GM19043 (cell line): ENCODE measurements at regions not wholly inside any gene's neighbourhood (a gene's known extent, or its start where the extent isn't known, plus 50 kb on each side); places are given as distances from the start of the nearest gene placed in this dataset.

ENCODE experiments used
- ATAC-seq: cut with Tn5 transposase; IDR thresholded peaks from one replicate; pipeline ENCODE4 v1.9.1; 2021; ENCODE audit warnings: low read depth; ENCODE audit not compliant: unreplicated experiment

DNA sequence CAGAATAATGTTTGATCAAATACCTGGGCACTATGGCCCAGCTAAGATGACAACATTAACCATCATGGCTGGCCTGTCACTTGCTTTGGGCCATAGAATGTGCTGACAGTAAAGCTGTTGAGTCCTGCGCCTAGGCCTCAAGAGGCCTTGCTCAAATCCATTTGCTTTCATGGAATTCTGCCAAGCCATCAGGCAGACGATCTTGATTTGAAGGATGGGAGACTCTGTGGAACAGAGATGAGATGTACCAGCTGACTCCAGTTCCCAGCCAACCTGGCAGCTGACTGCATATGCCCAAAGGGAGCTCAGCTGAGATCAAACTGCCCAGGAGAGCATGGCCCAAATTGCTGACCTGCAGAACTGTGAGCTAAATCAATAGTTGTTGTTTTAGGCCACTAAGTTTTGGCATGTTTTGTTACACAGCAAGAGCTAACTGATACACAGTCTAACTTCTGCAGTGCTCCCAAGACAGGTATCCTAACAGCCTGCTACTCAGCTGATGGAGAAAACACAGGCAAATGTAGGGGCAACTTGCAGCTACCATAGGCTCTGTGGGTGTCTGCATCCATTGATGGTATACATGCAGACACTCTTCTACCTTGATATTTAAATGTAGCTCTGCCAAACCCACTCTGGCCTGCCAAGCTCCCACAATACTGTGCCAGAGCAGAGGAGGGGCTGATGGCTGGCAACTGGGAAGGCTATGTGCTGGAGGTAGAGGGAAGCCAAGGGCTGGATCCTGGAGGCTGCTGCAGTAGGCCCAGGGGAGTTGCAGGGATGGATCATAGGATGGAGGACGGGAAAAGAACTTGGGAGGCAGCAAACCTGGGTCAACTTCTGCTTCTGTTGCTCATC, 55.2 kb upstream of the RNF24 start:
- ATAC-seq = no peak

DNA sequence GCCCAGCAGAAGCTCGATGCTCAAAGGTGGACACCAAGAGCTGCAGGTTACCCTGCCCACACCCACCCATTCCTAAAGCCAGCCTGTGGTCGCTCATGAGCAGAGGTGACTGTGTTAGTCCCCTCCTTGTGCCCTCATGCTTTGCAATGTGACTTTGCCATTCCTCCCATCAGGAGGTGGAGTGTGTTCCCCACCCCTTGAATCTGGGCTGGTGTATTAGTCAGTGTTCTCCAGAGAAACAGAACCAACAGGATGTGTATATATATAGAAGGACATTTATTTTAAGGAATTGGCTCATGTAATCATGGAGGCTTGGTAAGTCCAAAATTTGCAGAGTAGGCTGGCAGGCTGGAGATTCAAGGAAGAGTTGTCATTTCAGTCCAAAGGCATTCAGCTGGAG, 54.4 kb upstream of the RNF24 start:
- no peak for ATAC-seq

DNA sequence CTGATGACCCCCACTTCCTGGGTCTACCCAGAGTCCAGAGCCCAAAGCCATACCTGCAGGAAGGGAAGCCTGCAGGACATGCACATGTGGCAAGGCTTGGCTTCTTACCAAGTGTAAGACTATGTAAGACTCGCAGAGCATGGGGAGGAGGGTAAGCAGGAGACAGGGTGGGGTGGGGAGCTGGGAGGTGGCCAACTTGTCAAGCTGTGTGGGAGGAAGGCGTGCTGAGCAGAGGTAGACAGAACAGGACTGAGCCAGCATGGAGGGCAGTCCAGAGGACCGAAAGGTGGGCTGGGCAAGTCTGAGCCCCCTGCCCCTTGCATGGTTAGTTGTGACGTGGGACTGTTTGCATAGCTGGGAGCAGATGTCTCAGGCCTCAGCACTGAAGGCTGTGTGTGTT, 53.4 kb upstream of the RNF24 start:
- ATAC-seq = no peak

DNA sequence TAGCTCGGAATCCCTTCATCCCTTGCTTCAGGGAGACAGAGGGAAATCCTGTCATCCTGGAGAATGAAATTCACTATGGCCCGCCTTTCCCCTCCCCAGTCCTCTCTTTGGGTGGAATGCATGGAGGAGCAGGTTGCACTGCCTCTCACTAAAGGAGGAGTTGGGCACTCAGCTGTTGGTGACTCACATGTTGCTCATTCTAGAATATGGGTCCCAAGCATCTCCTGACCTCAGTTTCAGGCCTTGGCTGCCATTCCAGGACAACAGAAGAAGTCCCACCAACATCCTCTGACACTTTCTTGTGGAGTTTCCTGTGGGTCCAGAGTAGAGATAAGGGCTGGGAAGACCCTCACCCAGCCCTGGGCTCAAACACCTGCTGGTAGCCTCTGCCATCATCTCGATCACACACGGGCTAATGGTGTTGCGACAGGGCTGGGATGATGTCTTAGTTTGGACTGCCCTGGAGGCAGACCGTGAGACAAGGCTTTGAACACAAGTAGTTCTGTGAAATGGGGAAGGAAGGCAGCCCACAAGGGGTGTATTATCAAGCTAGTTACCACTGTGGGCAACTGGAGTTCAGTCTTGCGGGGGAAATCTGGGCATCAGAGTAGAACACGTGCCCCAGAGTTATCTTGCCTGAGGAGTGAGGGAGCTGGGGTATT, 52.4 kb upstream of the RNF24 start:
- ATAC-seq = no peak

DNA sequence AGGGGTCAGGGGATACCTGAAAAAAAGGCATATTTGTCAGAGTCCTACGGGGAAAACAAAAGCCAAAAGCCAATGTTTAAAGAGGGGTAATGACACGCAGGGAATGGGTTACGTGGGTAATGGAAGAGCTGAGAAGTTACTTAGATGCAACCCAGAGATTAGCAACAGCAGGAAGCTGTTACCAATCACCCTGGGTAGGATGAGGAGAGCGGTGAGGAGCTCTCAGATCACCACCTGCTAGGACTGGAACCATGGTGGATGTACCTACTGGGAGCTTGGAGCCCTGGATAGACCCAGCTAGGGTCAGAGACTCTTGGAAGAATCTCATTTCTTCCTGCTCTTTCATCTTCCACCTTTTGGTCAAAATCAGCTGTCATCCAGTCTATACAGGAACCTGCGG, 51.2 kb upstream of the RNF24 start:
- no peak for ATAC-seq

DNA sequence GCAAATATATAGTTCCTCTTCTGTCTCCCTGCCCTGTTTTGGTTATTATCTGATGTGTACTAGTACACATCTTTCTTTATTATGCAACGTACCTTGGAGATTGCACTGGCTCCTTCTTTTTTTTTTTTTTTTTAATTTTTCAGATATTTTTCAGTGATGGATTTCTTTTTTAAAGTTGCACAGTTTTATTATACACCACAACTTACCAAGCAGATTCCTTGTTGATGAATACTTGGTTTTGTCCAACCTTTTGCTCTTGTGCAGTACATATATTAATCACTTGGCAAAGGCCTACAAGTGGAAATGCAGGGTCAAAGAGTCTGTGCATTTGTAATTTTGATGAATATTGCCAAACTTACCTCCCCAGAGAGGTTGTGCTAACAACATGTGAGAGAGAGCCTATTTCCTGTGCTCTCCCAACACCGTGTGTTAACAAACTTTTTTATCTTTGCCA, 50.1 kb upstream of the RNF24 start:
- ATAC-seq = no peak
